ENCODE measurements at regions not wholly inside any gene's neighbourhood (a gene's known extent, or its start where the extent isn't known, plus 50 kb on each side); places are given as distances from the start of the nearest gene placed in this dataset.

GRCh38 chr15:96172417-96172816, 158.1 kb upstream of the NR2F2 start:
- TF ChIP-seq CTCF (IDR thresholded peaks at IDR 0.05) (no peak), POLR2A (IDR thresholded peaks at IDR 0.05) (no peak), POLR2AphosphoS5 (IDR thresholded peaks at IDR 0.05) (no peak)
